H1 (cell line): ENCODE measurements at regions not wholly inside any gene's neighbourhood (a gene's known extent, or its start where the extent isn't known, plus 50 kb on each side); places are given as distances from the start of the nearest gene placed in this dataset.

Experiments used
- ASH2L ChIP-seq: fragments of 200-600, 300-600 bp; sonication (generic); IDR thresholded peaks from one replicate; pipeline ENCODE4 v1.7.1; 2017; ENCODE audit warnings: low read length
- BCL11A ChIP-seq, 2 experiments: IDR thresholded peaks; one replicate each; pipeline ENCODE4 v1.6.1; 2011; ENCODE audit warnings: low read depth in 2 of 2, low read length in 2 of 2, mild to moderate bottlenecking in 2 of 2
- NANOG ChIP-seq: IDR thresholded peaks from 2 replicates; pipeline ENCODE4 v1.6.1; 2011; ENCODE audit warnings: low read length, low read depth, mild to moderate bottlenecking, inconsistent platforms; ENCODE audit not compliant: insufficient read depth, poor library complexity, severe bottlenecking
- TAF7 ChIP-seq: optimal IDR thresholded peaks from 2 replicates; pipeline ENCODE3; 2011; ENCODE audit warnings: low read depth, mild to moderate bottlenecking, inconsistent platforms, low read length, moderate library complexity, borderline replicate concordance

DNA sequence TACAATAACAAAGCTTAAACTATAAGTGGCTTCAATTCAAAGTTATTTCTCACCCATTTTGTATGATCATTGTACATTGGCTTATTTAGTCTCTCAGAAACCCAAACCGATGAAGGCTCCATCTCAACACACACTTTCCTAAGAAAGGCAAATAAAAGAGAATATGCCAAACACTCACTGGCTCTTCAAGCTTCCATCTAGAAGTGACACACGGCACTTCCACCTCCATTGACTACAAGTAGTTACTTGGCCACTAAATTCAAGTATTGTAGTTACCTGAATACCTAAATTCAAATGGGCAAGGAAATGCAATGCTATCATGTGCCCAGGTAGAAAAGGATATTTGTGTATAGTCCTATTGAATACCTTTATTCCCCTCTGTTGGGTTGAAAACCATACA lies 170.6 kb downstream of the OGFRL1 start (continued):
- TF ChIP-seq NANOG (no peak), BCL11A (IDR thresholded peaks at IDR 0.05; ENCODE audit: low read depth in 2 of 2, low read length in 2 of 2) (no peak), ASH2L (no peak), TAF7 (no peak)
